ENCODE measurements at regions not wholly inside any gene's neighbourhood (a gene's known extent, or its start where the extent isn't known, plus 50 kb on each side); places are given as distances from the start of the nearest gene placed in this dataset.

DNA sequence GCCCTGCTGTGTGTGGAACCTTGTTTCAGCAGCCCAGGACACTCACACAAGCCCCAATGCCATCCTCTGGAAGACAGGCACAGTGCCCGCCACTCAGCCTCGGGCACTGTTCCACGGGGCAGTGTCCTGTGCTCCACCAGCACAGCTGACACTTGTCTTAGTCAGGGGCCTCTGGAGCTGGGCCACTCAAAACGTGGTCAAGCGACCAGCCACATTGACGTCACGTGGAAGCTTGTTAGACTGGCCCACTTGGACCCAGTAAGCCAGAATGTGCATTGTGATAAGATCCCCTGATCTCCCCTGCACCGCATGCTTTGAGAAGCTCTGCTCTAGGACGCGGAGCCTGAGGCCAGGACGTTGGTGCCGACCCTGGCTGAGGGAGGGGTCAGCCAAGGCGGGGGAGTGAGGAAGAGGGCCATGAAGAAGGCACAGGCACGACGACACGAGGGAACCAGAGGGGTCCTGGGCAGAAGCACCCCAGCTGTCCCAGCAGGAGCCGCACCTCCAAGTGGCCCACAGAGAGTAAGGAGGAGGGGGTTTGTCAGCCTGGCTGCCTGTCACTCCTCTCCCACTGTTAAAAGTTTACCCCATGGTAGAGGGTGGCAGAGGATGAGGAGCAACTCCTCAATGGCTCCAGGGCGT lies 64.6 kb downstream of the LINC01488 start:
- Histone ChIP-seq H3K9me3 (peaks cover 7 to 25% (median 18%) of the 10 kb centered on the region in 4 donors), H3K4me3 (no peak overlapping the region), H3K27me3 (peaks cover 0 to 26% (median 0%) of the 10 kb centered on the region in 3 donors), H3K27ac (no peak overlapping the region), H3K4me1 (no peaks in the 10 kb centered on the region), H3K36me3 (no peaks in the 10 kb centered on the region)
- 70 to 84% (median 80%) methylated on average over 17 to 18 of the region's 18 CpGs for WGBS, 5 donors
- intact Hi-C loops (cut with DNase I; ENCODE audit: low total_unique reads), result no loop called here
- DNase-seq, result peak in 1 of 2 donors; percentile 0
- TF ChIP-seq EP300 (IDR thresholded peaks at IDR 0.05) (no peak), POLR2AphosphoS5 (IDR thresholded peaks at IDR 0.05) (no peak), POLR2A (IDR thresholded peaks at IDR 0.05) (no peak)
- TF ChIP-seq, protein P1, sequence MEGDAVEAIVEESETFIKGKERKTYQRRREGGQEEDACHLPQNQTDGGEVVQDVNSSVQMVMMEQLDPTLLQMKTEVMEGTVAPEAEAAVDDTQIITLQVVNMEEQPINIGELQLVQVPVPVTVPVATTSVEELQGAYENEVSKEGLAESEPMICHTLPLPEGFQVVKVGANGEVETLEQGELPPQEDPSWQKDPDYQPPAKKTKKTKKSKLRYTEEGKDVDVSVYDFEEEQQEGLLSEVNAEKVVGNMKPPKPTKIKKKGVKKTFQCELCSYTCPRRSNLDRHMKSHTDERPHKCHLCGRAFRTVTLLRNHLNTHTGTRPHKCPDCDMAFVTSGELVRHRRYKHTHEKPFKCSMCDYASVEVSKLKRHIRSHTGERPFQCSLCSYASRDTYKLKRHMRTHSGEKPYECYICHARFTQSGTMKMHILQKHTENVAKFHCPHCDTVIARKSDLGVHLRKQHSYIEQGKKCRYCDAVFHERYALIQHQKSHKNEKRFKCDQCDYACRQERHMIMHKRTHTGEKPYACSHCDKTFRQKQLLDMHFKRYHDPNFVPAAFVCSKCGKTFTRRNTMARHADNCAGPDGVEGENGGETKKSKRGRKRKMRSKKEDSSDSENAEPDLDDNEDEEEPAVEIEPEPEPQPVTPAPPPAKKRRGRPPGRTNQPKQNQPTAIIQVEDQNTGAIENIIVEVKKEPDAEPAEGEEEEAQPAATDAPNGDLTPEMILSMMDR (IDR thresholded peaks at IDR 0.05), result no peak

- H3K36me3 ChIP-seq, result no peaks in the 10 kb centered on the region
- peak in 1 of 2 donors; percentile 0 for DNase-seq
- WGBS, 5 donors, result 71 to 83% (median 74%) methylated on average over 16 of the region's 16 CpGs
- no peak overlapping the region for H3K4me3 ChIP-seq
- TF ChIP-seq, protein P1 (IDR thresholded peaks at IDR 0.05), result no peak
- no peak for TF ChIP-seq POLR2A (IDR thresholded peaks at IDR 0.05)
- no peak for TF ChIP-seq POLR2AphosphoS5 (IDR thresholded peaks at IDR 0.05)
- TF ChIP-seq EP300 (IDR thresholded peaks at IDR 0.05), result no peak
- H3K27ac ChIP-seq, result no peak overlapping the region
- H3K4me1 ChIP-seq, result no peaks in the 10 kb centered on the region
- peaks cover 7 to 30% (median 25%) of the 10 kb centered on the region in 4 donors for H3K9me3 ChIP-seq
- intact Hi-C loops (cut with DNase I; ENCODE audit: low total_unique reads), result no loop called here
- H3K27me3 ChIP-seq, result peaks cover 0 to 26% (median 0%) of the 10 kb centered on the region in 3 donors
These were observed 65.4 kb downstream of the LINC01488 start for GRCh38 chr11:69546735-69547370.

- H3K27ac ChIP-seq, result no peak overlapping the region
- H3K4me3 ChIP-seq, result no peak overlapping the region
- TF ChIP-seq POLR2A (IDR thresholded peaks at IDR 0.05), result no peak
- no peak for TF ChIP-seq EP300 (IDR thresholded peaks at IDR 0.05)
- no peak for TF ChIP-seq POLR2AphosphoS5 (IDR thresholded peaks at IDR 0.05)
- TF ChIP-seq, protein P1 (IDR thresholded peaks at IDR 0.05), result no peak
- no peaks in the 10 kb centered on the region for H3K4me1 ChIP-seq
- WGBS, 5 donors, result 68 to 75% (median 73%) methylated on average over 1 of the region's 1 CpG
- H3K36me3 ChIP-seq, result no peaks in the 10 kb centered on the region
- DNase-seq, result no peak
- intact Hi-C loops (cut with DNase I; ENCODE audit: low total_unique reads), result no loop called here
- peaks cover 0 to 5% (median 0%) of the 10 kb centered on the region in 3 donors for H3K27me3 ChIP-seq
- peaks cover 7 to 36% (median 26%) of the 10 kb centered on the region in 4 donors for H3K9me3 ChIP-seq
These were observed 69.4 kb downstream of the LINC01488 start for GRCh38 chr11:69550846-69551245.

DNA sequence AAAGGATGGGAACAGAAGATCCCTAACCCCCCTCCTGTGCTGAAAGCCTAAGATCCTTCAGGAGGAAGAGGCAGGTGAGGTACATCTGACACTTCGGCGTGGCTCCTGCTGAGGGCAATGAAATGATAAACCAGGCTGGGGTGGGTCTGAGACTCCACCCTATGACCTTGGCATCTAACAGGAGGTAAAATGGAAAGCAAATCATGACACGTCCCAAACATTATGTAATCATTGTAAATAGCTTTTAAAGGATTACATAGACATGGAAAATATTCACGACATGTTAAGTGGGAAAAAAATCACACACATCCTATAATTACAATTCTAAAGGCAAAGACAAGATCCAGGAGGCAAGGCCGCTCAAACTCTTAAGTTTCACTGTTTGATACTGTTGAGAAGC lies 70.5 kb downstream of the LINC01488 start:
- no peaks in the 10 kb centered on the region for H3K4me1 ChIP-seq
- H3K27me3 ChIP-seq, result no peaks in the 10 kb centered on the region
- no peaks in the 10 kb centered on the region for H3K36me3 ChIP-seq
- H3K9me3 ChIP-seq, result peaks cover 7 to 36% (median 26%) of the 10 kb centered on the region in 4 donors
- DNase-seq, result peak in 1 of 2 donors; percentile 2
- intact Hi-C loops (cut with DNase I; ENCODE audit: low total_unique reads), result no loop called here
- no peak overlapping the region for H3K4me3 ChIP-seq
- H3K27ac ChIP-seq, result no peak overlapping the region
- 80 to 92% (median 83%) methylated on average over 5 of the region's 5 CpGs for WGBS, 5 donors
- TF ChIP-seq POLR2A (IDR thresholded peaks at IDR 0.05), result no peak
- no peak for TF ChIP-seq EP300 (IDR thresholded peaks at IDR 0.05)
- TF ChIP-seq, protein P1 (IDR thresholded peaks at IDR 0.05), result no peak
- no peak for TF ChIP-seq POLR2AphosphoS5 (IDR thresholded peaks at IDR 0.05)
